Activated naive CD8-positive, alpha-beta T cell treated with anti-CD3 and anti-CD28 coated beads, Interleukin-2, amount 10 ng/mL, durations not matched to agents 7 days and 5 days (primary cell): ENCODE measurements at regions not wholly inside any gene's neighbourhood (a gene's known extent, or its start where the extent isn't known, plus 50 kb on each side); places are given as distances from the start of the nearest gene placed in this dataset.

Experiments
- ATAC-seq: fragments of 150-1000 bp; cut with Tn5 transposase; one replicate; pipeline ENCODE4 v1.10.0; 2021; ENCODE audit warnings: low read depth, moderate library complexity
- POLR2A ChIA-PET: fragments of 350-600 bp; sonication (Branson Sonifier 250); formaldehyde crosslinking; loops from one replicate; lab custom pipeline; 2021; ENCODE audit warnings: antibody characterized with exemption; lab: Charles Lee
- DNase-seq: peaks from one replicate; pipeline ENCODE4 v3.0.0; 2021
- H3K27ac Mint-ChIP-seq: one replicate; pipeline ENCODE4 v1.8.0; 2022; ENCODE audit warnings: mild to moderate bottlenecking, mixed read lengths
- H3K27me3 Mint-ChIP-seq: one replicate; pipeline ENCODE4 v1.8.0; 2022; ENCODE audit warnings: mild to moderate bottlenecking, moderate library complexity, mixed read lengths
- H3K36me3 Mint-ChIP-seq: one replicate; pipeline ENCODE4 v1.8.0; 2021; ENCODE audit warnings: mild to moderate bottlenecking, mixed read lengths
- H3K4me1 Mint-ChIP-seq: one replicate; pipeline ENCODE4 v1.8.0; 2021; ENCODE audit warnings: mixed read lengths
- H3K4me3 Mint-ChIP-seq: one replicate; pipeline ENCODE4 v1.8.0; 2022; ENCODE audit warnings: mild to moderate bottlenecking, moderate library complexity, mixed read lengths
- H3K9me3 Mint-ChIP-seq: one replicate; pipeline ENCODE4 v1.8.0; 2021; ENCODE audit warnings: mixed read lengths

- Mint-ChIP-seq H3K9me3 (no peaks in the 10 kb centered on the region), H3K4me1 (no peaks in the 10 kb centered on the region), H3K36me3 (no peaks in the 10 kb centered on the region), H3K4me3 (no peak overlapping the region), H3K27ac (no peak overlapping the region), H3K27me3 (no peaks in the 10 kb centered on the region)
- no peak for ATAC-seq
- POLR2A ChIA-PET: no interaction called here
- no peak for DNase-seq
Observed at GRCh38 chr4:71691416-71692073, 92.3 kb downstream of the GC start.

- POLR2A ChIA-PET: no interaction called here
- ATAC-seq (no peak), DNase-seq (no peak)
- no peaks in the 10 kb centered on the region for H3K36me3 Mint-ChIP-seq
- no peaks in the 10 kb centered on the region for H3K9me3 Mint-ChIP-seq
- no peak overlapping the region for H3K27ac Mint-ChIP-seq
- no peak overlapping the region for H3K4me3 Mint-ChIP-seq
- no peaks in the 10 kb centered on the region for H3K27me3 Mint-ChIP-seq
- H3K4me1 Mint-ChIP-seq: no peaks in the 10 kb centered on the region
Observed at GRCh38 chr4:71689822-71690221, 94.1 kb downstream of the GC start.

- no peak for ATAC-seq
Observed at GRCh38 chr4:71687056-71687455, 96.8 kb downstream of the GC start.

GRCh38 chr4:71685975-71686374 is 97.9 kb downstream of the GC start:
- Mint-ChIP-seq H3K9me3 (no peaks in the 10 kb centered on the region), H3K27me3 (peaks cover 6% of the 10 kb centered on the region), H3K27ac (no peak overlapping the region), H3K4me1 (no peaks in the 10 kb centered on the region), H3K4me3 (no peak overlapping the region), H3K36me3 (no peaks in the 10 kb centered on the region)
- POLR2A ChIA-PET: no interaction called here
- DNase-seq (no peak), ATAC-seq (no peak)

More at GRCh38 chr4:71687056-71687455, 96.8 kb downstream of the GC start:
- no peak for DNase-seq
- H3K27me3 Mint-ChIP-seq: peaks cover 3% of the 10 kb centered on the region
- no peaks in the 10 kb centered on the region for H3K4me1 Mint-ChIP-seq
- no peak overlapping the region for H3K4me3 Mint-ChIP-seq
- POLR2A ChIA-PET: no interaction called here
- no peaks in the 10 kb centered on the region for H3K36me3 Mint-ChIP-seq
- no peaks in the 10 kb centered on the region for H3K9me3 Mint-ChIP-seq
- no peak overlapping the region for H3K27ac Mint-ChIP-seq

- ATAC-seq (no peak), DNase-seq (no peak)
- no peaks in the 10 kb centered on the region for H3K9me3 Mint-ChIP-seq
- H3K27me3 Mint-ChIP-seq: peaks cover 9% of the 10 kb centered on the region
- POLR2A ChIA-PET: no interaction called here
- H3K36me3 Mint-ChIP-seq: no peaks in the 10 kb centered on the region
- no peak overlapping the region for H3K4me3 Mint-ChIP-seq
- no peaks in the 10 kb centered on the region for H3K4me1 Mint-ChIP-seq
- H3K27ac Mint-ChIP-seq: no peak overlapping the region
Observed at GRCh38 chr4:71683309-71683708, 100.6 kb downstream of the GC start.

- no peak overlapping the region for H3K27ac Mint-ChIP-seq
- POLR2A ChIA-PET: interaction anchor here (0.7 kb wide), 1 partner anchor 949 kb away, joined by 3 read pairs; no protein-coding TSS in a partner anchor
- no peaks in the 10 kb centered on the region for H3K9me3 Mint-ChIP-seq
- H3K36me3 Mint-ChIP-seq: no peaks in the 10 kb centered on the region
- DNase-seq (no peak), ATAC-seq (no peak)
- peaks cover 9% of the 10 kb centered on the region for H3K27me3 Mint-ChIP-seq
- H3K4me3 Mint-ChIP-seq: no peak overlapping the region
- H3K4me1 Mint-ChIP-seq: no peaks in the 10 kb centered on the region
Observed at GRCh38 chr4:71680706-71681105, 103.2 kb downstream of the GC start.

- no peaks in the 10 kb centered on the region for H3K4me1 Mint-ChIP-seq
- H3K27ac Mint-ChIP-seq: no peak overlapping the region
- H3K27me3 Mint-ChIP-seq: peaks cover 7% of the 10 kb centered on the region
- H3K9me3 Mint-ChIP-seq: no peaks in the 10 kb centered on the region
- H3K4me3 Mint-ChIP-seq: no peak overlapping the region
- no peak for ATAC-seq
- H3K36me3 Mint-ChIP-seq: no peaks in the 10 kb centered on the region
- DNase-seq: no peak
- POLR2A ChIA-PET: no interaction called here
Observed at GRCh38 chr4:71677568-71677967, 106.3 kb downstream of the GC start.

- H3K27me3 Mint-ChIP-seq: no peaks in the 10 kb centered on the region
- DNase-seq (no peak), ATAC-seq (no peak)
- H3K4me1 Mint-ChIP-seq: no peaks in the 10 kb centered on the region
- no peak overlapping the region for H3K4me3 Mint-ChIP-seq
- peaks cover 2% of the 10 kb centered on the region for H3K9me3 Mint-ChIP-seq
- H3K36me3 Mint-ChIP-seq: peaks cover 1% of the 10 kb centered on the region
- H3K27ac Mint-ChIP-seq: no peak overlapping the region
- POLR2A ChIA-PET: no interaction called here
Observed at GRCh38 chr4:71669291-71669690, 114.6 kb downstream of the GC start.

- H3K4me1 Mint-ChIP-seq: peaks cover 2% of the 10 kb centered on the region
- H3K27ac Mint-ChIP-seq: no peak overlapping the region
- peaks cover 3% of the 10 kb centered on the region for H3K27me3 Mint-ChIP-seq
- no peak overlapping the region for H3K4me3 Mint-ChIP-seq
- DNase-seq (no peak), ATAC-seq (no peak)
- H3K36me3 Mint-ChIP-seq: peaks cover 1% of the 10 kb centered on the region
- H3K9me3 Mint-ChIP-seq: peaks cover 2% of the 10 kb centered on the region
- POLR2A ChIA-PET: no interaction called here
Observed at GRCh38 chr4:71665358-71665757, 118.5 kb downstream of the GC start.

- H3K27me3 Mint-ChIP-seq: peaks cover 4% of the 10 kb centered on the region
Observed at GRCh38 chr4:71664366-71664765, 119.5 kb downstream of the GC start.

GRCh38 chr4:71663780-71664179 is 120.1 kb downstream of the GC start:
- no peak for ATAC-seq
- no peak overlapping the region for H3K27ac Mint-ChIP-seq
- H3K4me3 Mint-ChIP-seq: no peak overlapping the region
- H3K4me1 Mint-ChIP-seq: peaks cover 2% of the 10 kb centered on the region
- DNase-seq: no peak
- peaks cover 6% of the 10 kb centered on the region for H3K27me3 Mint-ChIP-seq
- POLR2A ChIA-PET: no interaction called here
- H3K9me3 Mint-ChIP-seq: peaks cover 2% of the 10 kb centered on the region
- peaks cover 1% of the 10 kb centered on the region for H3K36me3 Mint-ChIP-seq

More at GRCh38 chr4:71664366-71664765, 119.5 kb downstream of the GC start:
- POLR2A ChIA-PET: no interaction called here
- DNase-seq: no peak
- peaks cover 2% of the 10 kb centered on the region for H3K4me1 Mint-ChIP-seq
- no peak for ATAC-seq
- peaks cover 1% of the 10 kb centered on the region for H3K36me3 Mint-ChIP-seq
- no peak overlapping the region for H3K4me3 Mint-ChIP-seq
- H3K27ac Mint-ChIP-seq: no peak overlapping the region
- peaks cover 2% of the 10 kb centered on the region for H3K9me3 Mint-ChIP-seq

GRCh38 chr4:71659979-71660378 is 123.9 kb downstream of the GC start:
- H3K27me3 Mint-ChIP-seq: peaks cover 13% of the 10 kb centered on the region
- H3K36me3 Mint-ChIP-seq: no peaks in the 10 kb centered on the region
- no peak overlapping the region for H3K4me3 Mint-ChIP-seq
- ATAC-seq: no peak
- no peak overlapping the region for H3K27ac Mint-ChIP-seq
- H3K4me1 Mint-ChIP-seq: peaks cover 2% of the 10 kb centered on the region
- no peaks in the 10 kb centered on the region for H3K9me3 Mint-ChIP-seq
- POLR2A ChIA-PET: no interaction called here
- no peak for DNase-seq

GRCh38 chr4:71648923-71649322 is 135.0 kb downstream of the GC start:
- POLR2A ChIA-PET: no interaction called here
- no peaks in the 10 kb centered on the region for H3K36me3 Mint-ChIP-seq
- no peaks in the 10 kb centered on the region for H3K9me3 Mint-ChIP-seq
- no peak overlapping the region for H3K4me3 Mint-ChIP-seq
- ATAC-seq: no peak
- DNase-seq: no peak
- no peaks in the 10 kb centered on the region for H3K4me1 Mint-ChIP-seq
- peaks cover 6% of the 10 kb centered on the region for H3K27me3 Mint-ChIP-seq
- H3K27ac Mint-ChIP-seq: no peak overlapping the region

- Mint-ChIP-seq H3K4me3 (no peak overlapping the region), H3K27me3 (peaks cover 6% of the 10 kb centered on the region), H3K4me1 (no peaks in the 10 kb centered on the region), H3K9me3 (no peaks in the 10 kb centered on the region), H3K27ac (no peak overlapping the region), H3K36me3 (no peaks in the 10 kb centered on the region)
- DNase-seq: no peak
- POLR2A ChIA-PET: no interaction called here
- ATAC-seq: no peak
Observed at GRCh38 chr4:71648448-71648847, 135.4 kb downstream of the GC start.
